ENCODE measurements at regions not wholly inside any gene's neighbourhood (a gene's known extent, or its start where the extent isn't known, plus 50 kb on each side); places are given as distances from the start of the nearest gene placed in this dataset.

DNA sequence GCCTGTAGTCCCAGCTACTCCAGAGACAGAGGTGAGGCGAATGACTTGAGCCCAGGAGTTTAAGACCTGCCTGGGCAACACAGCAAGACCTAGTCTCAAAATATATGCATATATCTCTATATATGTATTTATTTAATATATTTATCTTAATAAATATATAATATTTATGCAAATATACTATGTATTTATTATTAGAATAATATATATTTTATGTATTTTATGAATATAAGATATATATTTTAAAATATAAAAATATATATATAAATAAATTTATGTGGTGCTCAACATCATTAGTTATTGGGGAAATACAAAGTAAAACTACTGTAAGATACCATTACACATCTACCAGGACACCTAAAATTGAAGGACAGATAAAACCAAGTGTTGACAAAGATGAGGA lies 58.1 kb upstream of the IPO5 start:
- Histone ChIP-seq H3K27ac (ENCODE audit: low read depth, low read length) (no peak overlapping the region), H4K91ac (replicated peaks; ENCODE audit: insufficient read length, low read length) (no peak overlapping the region), H2BK5ac (ENCODE audit: low read depth, low read length) (no peak overlapping the region), H3K36me3 (ENCODE audit: control insufficient read depth in 2 of 4, insufficient read depth in 4 of 4, low read length in 3 of 4) (no peaks in the 10 kb centered on the region), H3K79me1 (ENCODE audit: low read depth, low read length) (no peaks in the 10 kb centered on the region), H3K79me2 (ENCODE audit: control insufficient read depth in 1 of 2, insufficient read depth in 2 of 2, low read length in 2 of 2) (no peaks in the 10 kb centered on the region), H4K20me1 (replicated peaks in 1 of 2; ENCODE audit: control insufficient read depth in 1 of 2, insufficient read depth in 2 of 2, low read length in 2 of 2) (no peaks in the 10 kb centered on the region), H3K9ac (replicated peaks in 1 of 4; ENCODE audit: extremely low read depth in 1 of 4, low read depth in 3 of 4, low read length in 3 of 4) (no peak overlapping the region), H3K56ac (replicated peaks; ENCODE audit: insufficient read length, low read depth, low read length) (no peak overlapping the region), H2BK120ac (replicated peaks; ENCODE audit: low read depth, low read length) (no peak overlapping the region), H4K8ac (ENCODE audit: extremely low read depth, insufficient read depth, low read length) (no peak overlapping the region), H3K9me3 (ENCODE audit: insufficient read depth in 2 of 2, low read depth in 1 of 2, low read length in 1 of 2) (peaks cover 0 to 2% of the 10 kb centered on the region in 2 experiments; a peak in 2 of 4 replicates), H2BK12ac (ENCODE audit: low read depth, low read length) (no peak overlapping the region), H4K5ac (ENCODE audit: insufficient read length, low read depth, low read length) (no peak overlapping the region), H3K23ac (ENCODE audit: insufficient read length) (no peak overlapping the region), H2AFZ (ENCODE audit: low read length) (no peak overlapping the region), H2AK5ac (ENCODE audit: low read depth, low read length) (no peak overlapping the region), H3K4me1 (replicated peaks in 1 of 4; ENCODE audit: control insufficient read depth in 3 of 4, insufficient read depth in 4 of 4, low read length in 3 of 4) (no peaks in the 10 kb centered on the region), H2BK20ac (ENCODE audit: low read length) (no peak overlapping the region), H3K18ac (ENCODE audit: extremely low read depth, low read length) (no peak overlapping the region), H3K4me2 (ENCODE audit: insufficient read depth in 1 of 2, low read depth in 2 of 2, low read length in 2 of 2) (no peak overlapping the region), H3K4me3 (ENCODE audit: extremely low read depth in 1 of 4, insufficient read depth in 2 of 4, low read depth in 3 of 4, low read length in 4 of 4) (no peak overlapping the region), H3K23me2 (ENCODE audit: low read depth, low read length) (no peaks in the 10 kb centered on the region), H3K14ac (ENCODE audit: insufficient read length) (no peak overlapping the region), H2BK15ac (ENCODE audit: low read length) (no peak overlapping the region), H3K27me3 (replicated peaks in 1 of 4; ENCODE audit: control insufficient read depth in 3 of 4, extremely low read depth in 1 of 4, insufficient read depth in 3 of 4, low read length in 3 of 4) (no peaks in the 10 kb centered on the region), H3K4ac (replicated peaks; ENCODE audit: insufficient read length, low read depth, low read length) (no peak overlapping the region)
- ChIA-PET POLR2A (ENCODE audit: partially characterized antibody) (no interaction called here), CTCF (ENCODE audit: partially characterized antibody) (no interaction called here)
- FAIRE-seq (no peak), DNase-seq (ENCODE audit: low read depth in 1 of 2, low spot score in 2 of 2) (no peak)
- WGBS, 2 experiments (ENCODE audit: extremely low coverage in 1 of 2, insufficient coverage in 1 of 2, insufficient read length in 1 of 2, insufficient replicate concordance in 2 of 2, low coverage in 1 of 2, low lambda C conversion rate in 2 of 2, missing lambda C conversion rate in 1 of 2): 74% methylated on average over 1 of the region's 1 CpG; no CpG with 5 or more reads in 1 of the 2 experiments
- no peak for TF ChIP-seq CHD2 (IDR thresholded peaks at IDR 0.05; ENCODE audit: low read length)
- no peak for TF ChIP-seq CREB1 (IDR thresholded peaks at IDR 0.05)
- no peak for TF ChIP-seq MAFK (IDR thresholded peaks at IDR 0.05; ENCODE audit: low read depth, low read length)
- TF ChIP-seq SP2 (IDR thresholded peaks at IDR 0.05; ENCODE audit: low read length): no peak
- no peak for TF ChIP-seq KDM1A (IDR thresholded peaks at IDR 0.05; ENCODE audit: borderline replicate concordance, low read length)
- no peak for TF ChIP-seq CBX8 (IDR thresholded peaks at IDR 0.05; ENCODE audit: borderline replicate concordance, low read depth, low read length)
- TF ChIP-seq HDAC2 (IDR thresholded peaks at IDR 0.05; ENCODE audit: borderline replicate concordance in 1 of 2, low read depth in 2 of 2, low read length in 2 of 2): no peak
- TF ChIP-seq EGR1 (IDR thresholded peaks at IDR 0.05; ENCODE audit: borderline replicate concordance, low read depth, low read length): no peak
- no peak for TF ChIP-seq RNF2 (IDR thresholded peaks at IDR 0.05; ENCODE audit: borderline replicate concordance, low read depth, low read length, missing control alignments, poor library complexity, severe bottlenecking)
- TF ChIP-seq FOSL1 (IDR thresholded peaks at IDR 0.05; ENCODE audit: insufficient read depth, low read depth, low read length): no peak
- no peak for TF ChIP-seq JUN (IDR thresholded peaks at IDR 0.05; ENCODE audit: low read depth, low read length)
- no peak for TF ChIP-seq RAD21 (IDR thresholded peaks at IDR 0.05 in 1 of 2, conservative IDR thresholded peaks at IDR 0.05 in 1 of 2; ENCODE audit: low read depth in 2 of 2, low read length in 2 of 2)
- TF ChIP-seq POLR2A (IDR thresholded peaks at IDR 0.05; ENCODE audit: control extremely low read depth in 1 of 2, low read depth in 2 of 2, low read length in 2 of 2): no peak
- no peak for TF ChIP-seq EZH2 (IDR thresholded peaks at IDR 0.05; ENCODE audit: low read depth, low read length, severe bottlenecking)
- TF ChIP-seq GABPA (IDR thresholded peaks at IDR 0.05; ENCODE audit: borderline replicate concordance, insufficient read depth, low read length): no peak
